Colonic mucosa (tissue), 4 donors: ENCODE measurements at regions not wholly inside any gene's neighbourhood (a gene's known extent, or its start where the extent isn't known, plus 50 kb on each side); places are given as distances from the start of the nearest gene placed in this dataset.

Experiments
- DNase-seq: peaks from one replicate; pipeline ENCODE4 v3.0.0-alpha.2; 2020
- H3K27ac ChIP-seq: fragments of 200-600 bp; one replicate; pipeline ENCODE4 v1.8.0; 2021
- H3K27me3 ChIP-seq: fragments of 200-600 bp; one replicate; pipeline ENCODE4 v1.8.0; 2021
- H3K36me3 ChIP-seq: fragments of 200-600 bp; one replicate; pipeline ENCODE4 v1.8.0; 2021
- H3K4me1 ChIP-seq: fragments of 200-600 bp; one replicate; pipeline ENCODE4 v1.8.0; 2021; ENCODE audit warnings: mild to moderate bottlenecking
- H3K4me3 ChIP-seq: fragments of 200-600 bp; one replicate; pipeline ENCODE4 v1.8.0; 2021
- H3K9ac ChIP-seq, 2 donors: one replicate each; pipeline ENCODE4 v1.7.0; 2013; ENCODE audit warnings: control low read depth in 2 of 2, low read depth in 2 of 2, low read length in 2 of 2
- H3K9me3 ChIP-seq: fragments of 200-600 bp; one replicate; pipeline ENCODE4 v1.8.0; 2021
- CTCF ChIP-seq: fragments of 200-600 bp; IDR thresholded peaks from one replicate; pipeline ENCODE4 v1.8.0; 2022; ENCODE audit warnings: antibody characterized with exemption, mild to moderate bottlenecking
- intact Hi-C: fragments of 100-400 bp; cut with DNase I; formaldehyde crosslinking; loops from one replicate; pipeline ENCODE4 v1.14.1; 2022
- donor health status: healthy.
- donor health status: DM: no; HTN: no; CAD: no.
- donor health status: DM: no; HTN: no; CAD: no.

- H3K27me3 ChIP-seq: no peaks in the 10 kb centered on the region
- no peak for TF ChIP-seq CTCF
- H3K27ac ChIP-seq: no peak overlapping the region
- no peaks in the 10 kb centered on the region for H3K4me1 ChIP-seq
- DNase-seq: no peak
- no peaks in the 10 kb centered on the region for H3K36me3 ChIP-seq
- H3K9ac ChIP-seq: no peak overlapping the region
- no peak overlapping the region for H3K4me3 ChIP-seq
- intact Hi-C loops: no loop called here
- H3K9me3 ChIP-seq: no peaks in the 10 kb centered on the region
Measured at GRCh38 chr21:16750926-16751325, 761.9 kb upstream of the CXADR start.

GRCh38 chr21:16751695-16752474, 761.0 kb upstream of the CXADR start:
- Histone ChIP-seq H3K27ac (no peak overlapping the region), H3K9me3 (no peaks in the 10 kb centered on the region), H3K4me1 (no peaks in the 10 kb centered on the region), H3K27me3 (no peaks in the 10 kb centered on the region), H3K4me3 (no peak overlapping the region), H3K36me3 (no peaks in the 10 kb centered on the region), H3K9ac (no peak overlapping the region)
- no peak for DNase-seq
- TF ChIP-seq CTCF: no peak
- intact Hi-C loops: no loop called here

GRCh38 chr21:16752475-16752857, 760.4 kb upstream of the CXADR start:
- no peaks in the 10 kb centered on the region for H3K27me3 ChIP-seq
- DNase-seq: no peak

DNA sequence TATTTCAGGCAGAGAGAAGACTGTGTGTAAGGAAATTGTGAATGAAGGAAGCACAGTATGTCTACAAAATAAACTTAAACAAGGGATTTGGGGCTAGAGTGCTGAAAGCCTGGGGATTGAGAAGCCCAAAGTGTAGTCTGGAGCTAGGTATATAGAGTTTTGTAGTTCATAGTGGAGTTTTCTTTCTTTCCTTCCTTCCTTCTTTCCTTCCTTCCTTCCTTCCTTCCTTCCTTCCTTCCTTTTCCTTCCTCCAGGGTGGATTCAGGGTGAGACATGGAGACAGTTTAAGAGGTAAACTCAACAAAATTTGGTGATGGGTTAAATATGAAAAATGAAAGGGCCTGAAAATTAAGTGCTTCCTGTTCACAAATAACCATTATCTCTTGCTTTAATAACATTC, 757.8 kb upstream of the CXADR start:
- H3K4me1 ChIP-seq: no peaks in the 10 kb centered on the region
- no peak overlapping the region for H3K27ac ChIP-seq
- no peaks in the 10 kb centered on the region for H3K9me3 ChIP-seq
- no peak for TF ChIP-seq CTCF
- H3K27me3 ChIP-seq: no peaks in the 10 kb centered on the region
- DNase-seq: no peak
- no peak overlapping the region for H3K4me3 ChIP-seq
- H3K9ac ChIP-seq: no peak overlapping the region
- intact Hi-C loops: no loop called here
- H3K36me3 ChIP-seq: no peaks in the 10 kb centered on the region

More at GRCh38 chr21:16752475-16752857, 760.4 kb upstream of the CXADR start:
- no peak overlapping the region for H3K27ac ChIP-seq
- H3K9me3 ChIP-seq: no peaks in the 10 kb centered on the region
- H3K4me3 ChIP-seq: no peak overlapping the region
- H3K9ac ChIP-seq: no peak overlapping the region
- no peaks in the 10 kb centered on the region for H3K4me1 ChIP-seq
- TF ChIP-seq CTCF: no peak
- intact Hi-C loops: no loop called here
- no peaks in the 10 kb centered on the region for H3K36me3 ChIP-seq

- no peak for DNase-seq
- TF ChIP-seq CTCF: no peak
- H3K27me3 ChIP-seq: no peaks in the 10 kb centered on the region
- H3K9me3 ChIP-seq: no peaks in the 10 kb centered on the region
- intact Hi-C loops: no loop called here
- H3K4me3 ChIP-seq: no peak overlapping the region
- no peaks in the 10 kb centered on the region for H3K36me3 ChIP-seq
- no peak overlapping the region for H3K9ac ChIP-seq
- H3K4me1 ChIP-seq: no peaks in the 10 kb centered on the region
- no peak overlapping the region for H3K27ac ChIP-seq
Measured at GRCh38 chr21:16767201-16767600, 745.6 kb upstream of the CXADR start.
